ENCODE measurements at regions not wholly inside any gene's neighbourhood (a gene's known extent, or its start where the extent isn't known, plus 50 kb on each side); places are given as distances from the start of the nearest gene placed in this dataset.

- DNase-seq (ENCODE audit: low read depth, low spot score), result no peak
Measured at GRCh38 chr12:16719713-16720416, 113.9 kb upstream of the LMO3 start.

GRCh38 chr12:16716928-16717327, 111.0 kb upstream of the LMO3 start:
- DNase-seq (ENCODE audit: low read depth, low spot score), result no peak

GRCh38 chr12:16692099-16692498, 86.1 kb upstream of the LMO3 start:
- DNase-seq (ENCODE audit: low read depth, low spot score), result no peak

- DNase-seq (ENCODE audit: low read depth, low spot score), result no peak
Measured at GRCh38 chr12:16691624-16692023, 85.7 kb upstream of the LMO3 start.

GRCh38 chr12:16688200-16688599, 82.2 kb upstream of the LMO3 start:
- no peak for DNase-seq (ENCODE audit: low read depth, low spot score)

- no peak for DNase-seq (ENCODE audit: low read depth, low spot score)
Measured at GRCh38 chr12:16685107-16685506, 79.1 kb upstream of the LMO3 start.

GRCh38 chr12:16681196-16681595, 75.2 kb upstream of the LMO3 start:
- no peak for DNase-seq (ENCODE audit: low read depth, low spot score)

GRCh38 chr12:16675438-16675837, 69.5 kb upstream of the LMO3 start:
- DNase-seq (ENCODE audit: low read depth, low spot score), result no peak

- DNase-seq (ENCODE audit: low read depth, low spot score), result no peak
Measured at GRCh38 chr12:16674885-16675284, 68.9 kb upstream of the LMO3 start.

- no peak for DNase-seq (ENCODE audit: low read depth, low spot score)
Measured at GRCh38 chr12:16670456-16671050, 64.6 kb upstream of the LMO3 start.

GRCh38 chr12:16669756-16670155, 63.8 kb upstream of the LMO3 start:
- no peak for DNase-seq (ENCODE audit: low read depth, low spot score)

GRCh38 chr12:16668198-16668597, 62.2 kb upstream of the LMO3 start:
- DNase-seq (ENCODE audit: low read depth, low spot score), result no peak

- DNase-seq (ENCODE audit: low read depth, low spot score), result no peak
Measured at GRCh38 chr12:16658699-16659098, 52.7 kb upstream of the LMO3 start.
